Fibroblast of lung (primary cell): ENCODE measurements at regions not wholly inside any gene's neighbourhood (a gene's known extent, or its start where the extent isn't known, plus 50 kb on each side); places are given as distances from the start of the nearest gene placed in this dataset.

Source experiments
- DNase-seq, 2 donors: peaks; one replicate each; pipeline versions ENCODE4 v3.0.0 to v3.0.0-alpha.2; 2010; ENCODE audit warnings: low read depth in 2 of 2
- H2AFZ ChIP-seq: 2 replicates; pipeline ENCODE4 v1.5.1; 2012; ENCODE audit warnings: low read length, control low read depth, inconsistent platforms
- H3K27ac ChIP-seq: 2 replicates; pipeline ENCODE4 v1.5.1; 2011; ENCODE audit warnings: low read length, control low read depth; ENCODE audit not compliant: insufficient read depth
- H3K27me3 ChIP-seq: 2 replicates; pipeline ENCODE4 v1.5.1; 2011; ENCODE audit warnings: mild to moderate bottlenecking, low read length; ENCODE audit not compliant: control insufficient read depth, insufficient read depth
- H3K36me3 ChIP-seq: 2 replicates; pipeline ENCODE4 v1.5.1; 2011; ENCODE audit warnings: low read length; ENCODE audit not compliant: control insufficient read depth, insufficient read depth
- H3K4me1 ChIP-seq: 2 replicates; pipeline ENCODE4 v1.5.1; 2011; ENCODE audit warnings: low read length; ENCODE audit not compliant: control insufficient read depth, insufficient read depth; ENCODE audit errors: extremely low read depth
- H3K4me2 ChIP-seq: 2 replicates; pipeline ENCODE4 v1.5.1; 2011; ENCODE audit warnings: low read length, control low read depth; ENCODE audit not compliant: insufficient read depth; ENCODE audit errors: extremely low read depth
- H3K4me3 ChIP-seq, 4 experiments: fragments of 200-600 bp in 1 of 4; sonication (generic) in 1 of 4; replicated peaks in 1 of 4; 2 replicates each; pipeline ENCODE4 v1.5.1; 2011 to 2016; ENCODE audit warnings: low read length in 4 of 4, low read depth in 3 of 4, mild to moderate bottlenecking in 3 of 4, control low read depth in 2 of 4, inconsistent platforms in 1 of 4, mixed read lengths in 1 of 4; ENCODE audit not compliant: insufficient read depth in 1 of 4; ENCODE audit errors: control extremely low read depth in 1 of 4
- H3K79me2 ChIP-seq: 2 replicates; pipeline ENCODE4 v1.5.1; 2012; ENCODE audit warnings: mild to moderate bottlenecking, low read length, inconsistent platforms; ENCODE audit not compliant: control insufficient read depth, insufficient read depth
- H3K9ac ChIP-seq: 2 replicates; pipeline ENCODE4 v1.5.1; 2011; ENCODE audit warnings: mild to moderate bottlenecking, low read length, control low read depth; ENCODE audit not compliant: insufficient read depth
- H3K9me3 ChIP-seq: 2 replicates; pipeline ENCODE4 v1.5.1; 2012; ENCODE audit warnings: low read depth, low read length; ENCODE audit not compliant: control insufficient read depth, insufficient read depth
- H4K20me1 ChIP-seq: 2 replicates; pipeline ENCODE4 v1.5.1; 2011; ENCODE audit warnings: low read length; ENCODE audit not compliant: control insufficient read depth, insufficient read depth; ENCODE audit errors: extremely low read depth
- EZH2 ChIP-seq: IDR thresholded peaks from 2 replicates; pipeline ENCODE4 v1.5.1; 2012; ENCODE audit warnings: low read length, control low read depth, mild to moderate bottlenecking; ENCODE audit errors: missing control alignments
- TF ChIP-seq, protein P1 (sequence below), 2 donors: IDR thresholded peaks in 1 of 2; conservative IDR thresholded peaks in 1 of 2; 1 replicate in 1 of 2; 2 replicates in 1 of 2; pipeline ENCODE4 v1.5.1; 2011 to 2012; ENCODE audit warnings: low read length in 2 of 2, control low read depth in 1 of 2, inconsistent platforms in 1 of 2, low read depth in 1 of 2, mild to moderate bottlenecking in 1 of 2

DNA sequence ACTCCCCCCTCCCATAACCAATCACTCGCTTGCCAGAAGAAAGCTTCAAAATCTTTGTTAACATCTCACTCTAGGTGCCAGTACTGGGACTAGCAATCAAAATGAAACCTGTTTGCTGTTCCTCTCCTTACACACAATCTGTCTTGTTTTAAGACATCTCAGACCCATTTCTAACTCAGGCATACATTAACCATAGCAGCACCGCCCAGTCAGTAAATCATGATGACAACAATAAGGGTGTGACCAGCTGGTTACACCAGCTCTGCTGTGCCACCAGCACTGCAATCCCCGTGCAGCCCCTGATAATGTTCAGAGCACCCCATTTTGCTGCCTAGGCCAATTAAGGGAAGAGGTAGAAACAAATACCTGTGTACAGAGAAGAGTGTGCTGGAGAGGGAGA, 185.2 kb upstream of the TAB2 start:
- H3K36me3 ChIP-seq, result no peaks in the 10 kb centered on the region
- DNase-seq, result no peak
- H3K4me2 ChIP-seq, result no peak overlapping the region
- no peak overlapping the region for H2AFZ ChIP-seq
- no peak overlapping the region for H3K9ac ChIP-seq
- H3K79me2 ChIP-seq, result no peaks in the 10 kb centered on the region
- H3K9me3 ChIP-seq, result no peaks in the 10 kb centered on the region
- H3K27me3 ChIP-seq, result no peaks in the 10 kb centered on the region
- no peak overlapping the region for H3K4me3 ChIP-seq
- H3K4me1 ChIP-seq, result peaks cover 5% of the 10 kb centered on the region
- H3K27ac ChIP-seq, result no peak overlapping the region
- no peaks in the 10 kb centered on the region for H4K20me1 ChIP-seq
- TF ChIP-seq EZH2, result no peak
- TF ChIP-seq, protein P1, sequence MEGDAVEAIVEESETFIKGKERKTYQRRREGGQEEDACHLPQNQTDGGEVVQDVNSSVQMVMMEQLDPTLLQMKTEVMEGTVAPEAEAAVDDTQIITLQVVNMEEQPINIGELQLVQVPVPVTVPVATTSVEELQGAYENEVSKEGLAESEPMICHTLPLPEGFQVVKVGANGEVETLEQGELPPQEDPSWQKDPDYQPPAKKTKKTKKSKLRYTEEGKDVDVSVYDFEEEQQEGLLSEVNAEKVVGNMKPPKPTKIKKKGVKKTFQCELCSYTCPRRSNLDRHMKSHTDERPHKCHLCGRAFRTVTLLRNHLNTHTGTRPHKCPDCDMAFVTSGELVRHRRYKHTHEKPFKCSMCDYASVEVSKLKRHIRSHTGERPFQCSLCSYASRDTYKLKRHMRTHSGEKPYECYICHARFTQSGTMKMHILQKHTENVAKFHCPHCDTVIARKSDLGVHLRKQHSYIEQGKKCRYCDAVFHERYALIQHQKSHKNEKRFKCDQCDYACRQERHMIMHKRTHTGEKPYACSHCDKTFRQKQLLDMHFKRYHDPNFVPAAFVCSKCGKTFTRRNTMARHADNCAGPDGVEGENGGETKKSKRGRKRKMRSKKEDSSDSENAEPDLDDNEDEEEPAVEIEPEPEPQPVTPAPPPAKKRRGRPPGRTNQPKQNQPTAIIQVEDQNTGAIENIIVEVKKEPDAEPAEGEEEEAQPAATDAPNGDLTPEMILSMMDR (conservative IDR thresholded peaks at IDR 0.05 in 1 of 2, IDR thresholded peaks at IDR 0.05 in 1 of 2; ENCODE audit: low read depth in 1 of 2, low read length in 2 of 2), result no peak

DNA sequence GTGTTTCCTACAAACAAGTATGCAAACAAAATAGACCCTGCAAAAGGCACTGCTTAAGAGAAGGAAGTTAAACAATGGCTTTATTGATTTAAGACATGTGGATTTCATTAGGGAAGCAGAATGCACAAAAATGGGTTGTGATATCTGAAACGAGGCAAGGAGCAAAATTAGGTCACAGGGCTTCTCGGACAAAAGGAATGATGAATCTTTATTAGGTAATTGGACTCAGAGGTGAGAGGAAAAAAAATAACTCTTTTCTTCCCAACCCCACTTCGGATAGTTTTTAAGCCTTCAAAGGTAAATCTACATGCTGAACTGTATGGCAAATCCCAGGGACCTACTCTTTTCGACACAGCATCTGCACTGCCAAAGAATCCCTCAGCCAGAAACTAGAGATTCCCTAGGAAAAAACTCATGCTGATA, 183.0 kb upstream of the TAB2 start:
- Histone ChIP-seq H3K9me3 (no peaks in the 10 kb centered on the region), H3K36me3 (no peaks in the 10 kb centered on the region), H3K9ac (no peak overlapping the region), H3K27ac (no peak overlapping the region), H3K4me3 (no peak overlapping the region), H2AFZ (no peak overlapping the region), H3K27me3 (no peaks in the 10 kb centered on the region), H3K4me2 (no peak overlapping the region), H3K4me1 (no peaks in the 10 kb centered on the region), H4K20me1 (no peaks in the 10 kb centered on the region), H3K79me2 (no peaks in the 10 kb centered on the region)
- peak; percentile 50 to 52 for DNase-seq
- TF ChIP-seq EZH2, result no peak
- TF ChIP-seq, protein P1 (conservative IDR thresholded peaks at IDR 0.05 in 1 of 2, IDR thresholded peaks at IDR 0.05 in 1 of 2; ENCODE audit: low read depth in 1 of 2, low read length in 2 of 2), result no peak

- no peak overlapping the region for H3K9ac ChIP-seq
- no peaks in the 10 kb centered on the region for H3K36me3 ChIP-seq
- H3K27me3 ChIP-seq, result no peaks in the 10 kb centered on the region
- no peaks in the 10 kb centered on the region for H3K9me3 ChIP-seq
- DNase-seq, result no peak
- H4K20me1 ChIP-seq, result no peaks in the 10 kb centered on the region
- H3K4me3 ChIP-seq, result no peak overlapping the region
- TF ChIP-seq EZH2, result no peak
- no peaks in the 10 kb centered on the region for H3K79me2 ChIP-seq
- no peak overlapping the region for H3K4me2 ChIP-seq
- H3K27ac ChIP-seq, result no peak overlapping the region
- H2AFZ ChIP-seq, result no peak overlapping the region
- no peaks in the 10 kb centered on the region for H3K4me1 ChIP-seq
These were observed 181.7 kb upstream of the TAB2 start for GRCh38 chr6:149135809-149136208.
